Ishikawa (cell line): ENCODE measurements at regions not wholly inside any gene's neighbourhood (a gene's known extent, or its start where the extent isn't known, plus 50 kb on each side); places are given as distances from the start of the nearest gene placed in this dataset.

Experiments used
- CEBPB ChIP-seq: IDR thresholded peaks from 2 replicates; pipeline ENCODE4 v1.6.1; 2012
- EGR1 ChIP-seq: IDR thresholded peaks from 2 replicates; pipeline ENCODE4 v1.6.1; 2012
- EP300 ChIP-seq: IDR thresholded peaks from 2 replicates; pipeline ENCODE4 v1.6.1; 2012; ENCODE audit warnings: borderline replicate concordance
- MAX ChIP-seq: IDR thresholded peaks from 2 replicates; pipeline ENCODE4 v1.6.1; 2012
- RAD21 ChIP-seq: IDR thresholded peaks from 2 replicates; pipeline ENCODE4 v1.6.1; 2012; ENCODE audit warnings: low read depth
- YY1 ChIP-seq: IDR thresholded peaks from 2 replicates; pipeline ENCODE4 v1.6.1; 2012; ENCODE audit warnings: low read depth

GRCh38 chr4:126046081-126046614 lies 731.4 kb downstream of the FAT4 start:
- no peak for TF ChIP-seq YY1
- TF ChIP-seq CEBPB, result no peak
- no peak for TF ChIP-seq MAX
- no peak for TF ChIP-seq RAD21
- TF ChIP-seq EP300, result no peak
- TF ChIP-seq EGR1, result no peak
